Esophagus muscularis mucosa (tissue), 4 donors: ENCODE measurements at regions not wholly inside any gene's neighbourhood (a gene's known extent, or its start where the extent isn't known, plus 50 kb on each side); places are given as distances from the start of the nearest gene placed in this dataset.

Experiments used
- CTCF ChIP-seq, 3 experiments: fragments of 200-600 bp in 2 of 3; fragments of 450-650 bp in 1 of 3; sonication (generic) in 2 of 3; IDR thresholded peaks; one replicate each; pipeline ENCODE4 v1.5.1; 2017 to 2019; ENCODE audit warnings: antibody characterized with exemption in 3 of 3, mild to moderate bottlenecking in 2 of 3, moderate library complexity in 1 of 3
- EP300 ChIP-seq: sonication (generic); formaldehyde crosslinking; IDR thresholded peaks from one replicate; pipeline ENCODE4 v1.6.1; 2017; ENCODE audit warnings: antibody characterized with exemption
- POLR2A ChIP-seq: fragments of 450-650 bp; IDR thresholded peaks from one replicate; pipeline ENCODE4 v1.6.1; 2017; ENCODE audit warnings: antibody characterized with exemption, moderate library complexity, mild to moderate bottlenecking, low read depth
- POLR2AphosphoS5 ChIP-seq, 2 donors: sonication (generic); formaldehyde crosslinking; IDR thresholded peaks; one replicate each; pipeline ENCODE4 v1.6.1; 2017; ENCODE audit warnings: antibody characterized with exemption in 2 of 2

- TF ChIP-seq CTCF (IDR thresholded peaks at IDR 0.05) (no peak), EP300 (no peak), POLR2A (no peak), POLR2AphosphoS5 (IDR thresholded peaks at IDR 0.05) (no peak)
These were observed 917.7 kb upstream of the INTU start for GRCh38 chr4:126715067-126715466.
